ENCODE measurements at regions not wholly inside any gene's neighbourhood (a gene's known extent, or its start where the extent isn't known, plus 50 kb on each side); places are given as distances from the start of the nearest gene placed in this dataset.
"Not testable (repeated sequence)": the region's sequence is repeated elsewhere in the genome, so short reads cannot be mapped to it uniquely, and the experiment has no call there.

DNA sequence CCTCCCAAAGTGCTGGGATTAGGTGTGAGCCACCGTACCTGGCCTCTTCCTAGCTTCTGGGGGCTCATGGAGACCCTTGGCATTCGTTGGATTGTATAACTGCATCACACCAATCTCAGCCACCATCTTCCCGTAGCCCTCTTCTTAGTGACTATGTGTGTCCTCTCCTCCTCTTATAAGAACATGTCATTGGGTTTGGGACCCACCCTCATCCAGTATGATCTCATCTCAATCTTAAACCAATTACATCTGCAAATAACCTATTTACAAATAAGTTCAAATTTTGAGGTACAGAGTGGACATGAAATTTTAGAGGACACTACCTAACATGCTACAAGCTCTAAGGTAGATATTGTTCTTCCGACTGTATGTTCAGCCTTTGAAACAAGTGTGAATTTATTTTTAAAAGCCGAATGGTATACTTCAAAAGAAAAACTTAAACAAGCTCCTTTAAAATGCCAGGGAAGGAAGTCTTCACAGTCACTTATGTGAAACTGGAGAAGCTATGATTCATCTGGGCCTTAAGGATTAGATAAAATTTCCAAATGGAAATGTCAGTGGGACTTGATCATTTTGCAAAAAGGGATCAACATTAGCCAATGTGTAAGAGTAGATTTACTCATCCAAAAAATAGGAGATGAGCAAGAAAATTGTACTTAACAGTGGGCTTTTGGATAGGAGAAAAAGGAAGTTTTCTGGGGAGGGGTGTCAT, 225.7 kb downstream of the MEX3B start:
- no peak for DNase-seq

DNA sequence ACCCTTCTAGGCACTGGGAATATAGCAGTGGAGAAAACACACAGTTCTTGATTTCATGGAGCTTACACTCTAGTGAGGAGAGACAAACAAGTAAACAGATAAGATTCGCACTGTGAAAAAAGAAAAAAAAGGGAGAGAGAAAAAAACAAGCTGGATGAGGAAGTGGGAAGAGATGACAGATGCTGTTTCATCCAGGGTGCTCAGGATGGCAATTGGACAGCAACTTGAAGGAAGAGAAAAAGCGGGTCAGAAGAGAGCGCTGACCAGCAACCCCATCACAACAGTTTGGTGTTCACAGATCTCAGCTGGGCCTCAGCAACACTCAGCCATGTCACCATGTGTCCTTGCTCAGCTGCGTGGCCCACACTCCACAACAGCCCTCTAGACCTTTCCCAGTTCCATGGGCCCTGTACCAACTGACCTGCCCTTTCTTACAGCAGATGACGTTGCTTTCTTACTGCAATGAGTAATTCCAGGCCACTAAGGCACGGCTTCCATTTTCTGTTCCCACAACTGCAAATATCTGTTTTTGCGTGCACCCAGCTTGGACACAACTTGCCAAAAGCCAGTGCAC, 230.8 kb downstream of the MEX3B start:
- DNase-seq, result no peak

DNA sequence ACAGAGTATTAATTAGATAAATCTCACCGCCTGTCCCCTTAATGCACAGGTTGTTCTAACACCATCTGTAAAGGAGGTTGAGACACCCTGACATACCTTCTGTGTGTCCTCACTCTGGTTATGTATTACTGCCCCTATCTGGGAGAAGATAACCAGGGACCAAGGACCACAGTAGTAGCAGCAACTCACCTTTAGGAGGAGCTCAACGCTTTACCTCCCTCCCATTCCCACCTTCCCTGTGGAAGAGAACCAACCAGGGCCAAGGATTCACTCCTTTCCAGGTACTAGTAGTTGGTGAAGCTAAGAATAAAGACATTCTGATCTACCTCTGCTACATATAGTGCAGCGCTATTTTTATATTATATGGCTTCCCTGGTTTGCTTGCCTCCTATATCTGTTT, 232.6 kb downstream of the MEX3B start:
- no peak for DNase-seq

DNA sequence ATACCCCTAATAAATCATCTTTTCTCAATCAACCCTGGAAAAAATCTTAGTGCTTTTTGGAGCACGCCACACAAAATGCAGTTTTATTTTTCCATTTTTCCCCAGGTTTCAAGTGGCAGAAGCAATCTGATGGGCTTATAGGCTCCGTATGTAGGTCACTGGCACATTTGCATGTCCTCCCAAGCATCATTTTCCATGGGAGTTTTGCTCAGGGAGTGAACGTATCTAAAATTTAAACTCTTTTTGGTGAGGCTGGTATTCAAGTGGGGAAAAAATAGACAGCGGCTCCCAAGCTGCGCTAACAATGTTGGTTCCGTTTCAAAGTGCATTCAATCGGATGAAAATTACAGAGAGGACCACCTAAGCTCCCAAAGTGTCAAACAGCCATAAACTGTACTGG, 233.4 kb downstream of the MEX3B start:
- DNase-seq, result no peak

DNA sequence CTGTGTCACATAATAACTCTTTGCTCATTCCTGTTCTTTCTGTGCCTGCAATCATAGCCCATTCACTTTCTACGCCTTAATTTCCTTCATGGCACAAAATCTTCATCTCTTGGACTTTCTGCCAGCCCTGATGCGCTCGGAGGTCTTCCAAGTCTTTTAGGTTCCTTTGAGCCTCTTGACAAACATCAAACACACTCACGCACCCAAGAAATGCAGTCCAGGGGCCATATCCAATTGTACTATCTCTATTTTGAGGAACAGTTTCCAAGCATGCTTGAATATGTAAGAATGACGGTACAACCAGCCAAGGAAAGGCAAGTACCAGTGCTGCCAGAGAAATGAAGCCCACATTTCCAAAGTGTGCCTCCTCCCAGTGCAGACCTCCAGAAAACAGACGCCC, 234.1 kb downstream of the MEX3B start:
- no peak for DNase-seq

DNA sequence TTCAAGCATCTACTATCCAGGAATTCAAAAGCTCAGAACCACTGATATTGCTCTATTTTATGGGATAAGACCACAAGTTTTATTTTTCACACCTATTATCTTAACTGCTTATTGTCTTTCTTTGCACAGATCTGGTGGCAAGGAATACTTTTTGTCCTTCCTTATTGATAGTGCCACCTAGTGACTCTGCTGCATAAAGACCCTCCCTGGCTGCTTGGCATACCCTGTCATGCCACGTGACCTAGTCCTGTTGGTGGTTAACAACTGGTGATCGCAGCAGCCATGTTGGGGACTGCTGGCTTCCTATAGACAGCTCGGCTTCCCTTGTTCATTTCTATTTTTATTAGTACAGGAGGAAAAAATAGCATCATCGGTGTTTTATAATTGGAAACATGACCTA, 236.3 kb downstream of the MEX3B start:
- DNase-seq, result no peak

DNA sequence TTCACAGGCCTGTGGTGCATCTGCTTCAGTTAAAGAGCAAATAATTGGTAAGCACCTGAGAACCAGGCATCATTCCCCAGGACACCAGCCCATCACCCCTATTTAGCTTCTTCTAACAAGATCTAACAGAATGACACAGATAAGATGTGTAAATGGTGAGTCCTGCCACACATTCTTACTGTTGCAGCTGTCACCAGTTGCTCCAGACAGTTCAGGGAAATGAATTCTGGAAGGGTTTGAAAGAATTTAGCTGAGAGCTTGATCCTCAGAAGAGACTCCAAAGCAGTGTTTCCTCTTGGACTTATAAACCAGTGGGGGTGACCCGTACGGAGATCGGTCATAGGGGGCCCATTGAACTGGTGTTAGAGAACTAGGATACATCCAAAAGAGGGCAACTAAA, 238.0 kb downstream of the MEX3B start:
- no peak for DNase-seq

DNA sequence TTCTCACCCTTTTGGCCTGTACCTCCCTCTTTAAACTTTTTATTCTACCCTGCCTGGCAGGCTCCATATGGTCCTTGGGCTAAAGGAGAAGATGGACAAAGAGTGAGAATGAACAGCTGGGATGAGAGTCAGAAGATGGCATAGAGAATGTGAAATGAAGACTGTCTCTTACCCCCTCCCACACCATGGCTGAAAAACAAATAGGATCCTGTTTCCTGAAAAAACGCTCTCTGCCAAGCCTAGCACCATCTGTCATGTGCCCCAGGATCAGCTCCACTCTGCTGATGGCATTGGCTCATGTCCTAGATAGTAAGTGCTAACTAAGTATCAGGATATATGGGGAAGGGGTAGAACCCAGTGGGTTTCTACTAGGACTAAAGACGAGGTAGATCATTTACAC, 238.6 kb downstream of the MEX3B start:
- DNase-seq, result no peak

DNA sequence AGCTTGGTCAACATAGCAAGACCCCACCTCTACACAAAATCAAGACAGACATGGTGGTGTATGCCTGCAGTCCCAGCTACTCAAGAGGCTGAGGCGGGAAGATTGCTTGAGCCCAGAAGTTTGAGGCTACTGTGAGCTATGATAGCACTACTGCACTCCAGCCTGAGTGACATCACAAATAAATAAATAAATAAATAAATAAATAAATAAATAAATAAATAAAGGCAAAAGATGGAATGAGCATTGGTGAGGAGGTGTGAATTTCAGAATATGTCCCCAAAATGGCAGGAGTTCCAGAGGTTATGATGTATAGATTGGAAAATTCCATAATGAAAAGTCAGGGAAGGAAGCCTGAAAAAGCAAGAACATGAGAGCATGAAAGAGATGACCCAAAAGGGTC, 249.9 kb downstream of the MEX3B start:
- DNase-seq, result no peak

DNA sequence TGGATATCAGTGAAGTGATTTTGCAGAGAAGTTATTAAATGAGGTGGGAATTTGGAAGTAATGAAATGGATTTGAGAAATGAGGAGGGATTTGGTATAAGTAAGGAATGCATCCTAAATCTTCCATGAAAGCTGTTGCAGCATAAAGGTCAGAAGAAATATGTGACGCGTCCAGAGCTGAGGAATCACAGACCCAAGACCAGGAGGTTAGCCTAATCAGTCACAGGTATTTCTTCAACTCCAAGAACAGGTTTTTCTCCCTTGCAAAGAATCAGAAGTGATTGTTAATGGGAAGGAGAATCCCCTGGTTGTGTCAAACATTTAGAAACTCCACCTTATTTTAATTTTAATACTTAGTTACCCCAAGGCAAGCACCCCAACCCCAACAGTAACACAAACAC, 253.2 kb downstream of the MEX3B start:
- no peak for DNase-seq

DNA sequence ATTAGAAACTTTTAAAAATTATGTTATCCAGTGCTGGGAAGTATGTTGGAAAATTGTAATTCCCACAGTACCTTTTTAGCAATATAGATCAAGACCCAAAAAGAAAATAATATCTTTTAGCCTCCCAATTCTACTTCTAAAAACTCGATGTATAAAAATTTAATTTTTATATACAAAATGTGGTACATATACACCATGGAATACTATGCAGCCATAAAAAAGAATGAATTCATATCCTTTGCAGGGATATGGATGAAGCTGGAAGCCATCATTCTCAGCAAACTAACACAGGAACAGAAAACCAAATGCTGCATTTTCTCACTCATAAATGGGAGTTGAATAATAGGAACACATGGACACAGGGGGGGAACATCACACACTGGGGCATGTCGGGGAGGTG, 254.5 kb downstream of the MEX3B start:
- not testable (repeated sequence) for DNase-seq

DNA sequence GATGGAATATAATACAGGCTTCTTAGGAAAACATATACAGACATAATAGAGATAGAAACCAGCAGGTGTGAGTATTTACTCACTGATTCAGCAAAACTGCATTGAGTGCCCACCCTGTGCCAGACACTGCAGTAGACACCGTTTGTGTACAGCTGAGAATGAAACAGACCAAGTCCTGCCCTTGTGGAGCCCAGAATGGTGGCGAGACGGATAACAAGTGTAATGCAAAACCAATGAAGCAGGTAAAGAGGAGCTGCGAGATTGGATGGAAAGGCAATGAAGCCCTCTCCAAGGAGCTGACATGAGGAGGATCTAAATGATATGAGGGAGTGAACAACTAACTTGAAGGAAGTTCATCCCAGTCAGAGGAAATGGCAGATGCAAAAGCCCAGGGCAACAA, 256.4 kb downstream of the MEX3B start:
- no peak for DNase-seq

DNA sequence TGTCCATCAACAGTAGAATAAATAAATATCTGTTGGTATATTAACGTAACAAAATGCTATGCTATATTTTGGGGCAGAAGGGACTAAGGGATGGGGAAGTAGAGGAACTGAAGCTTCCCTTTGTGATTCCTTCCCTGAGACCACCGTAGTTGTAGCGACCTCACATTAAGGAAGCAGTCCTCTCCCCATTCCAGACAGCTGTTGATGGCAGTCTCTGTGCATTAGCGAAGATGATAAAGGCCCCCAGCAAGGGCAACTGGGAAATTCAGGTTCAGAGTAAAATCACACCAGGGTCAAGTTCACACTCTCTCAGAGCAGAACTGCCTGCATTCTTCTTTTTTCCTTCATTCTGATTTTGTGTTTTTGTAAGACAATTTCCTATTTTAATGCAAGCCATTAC, 259.0 kb downstream of the MEX3B start:
- no peak for DNase-seq

DNA sequence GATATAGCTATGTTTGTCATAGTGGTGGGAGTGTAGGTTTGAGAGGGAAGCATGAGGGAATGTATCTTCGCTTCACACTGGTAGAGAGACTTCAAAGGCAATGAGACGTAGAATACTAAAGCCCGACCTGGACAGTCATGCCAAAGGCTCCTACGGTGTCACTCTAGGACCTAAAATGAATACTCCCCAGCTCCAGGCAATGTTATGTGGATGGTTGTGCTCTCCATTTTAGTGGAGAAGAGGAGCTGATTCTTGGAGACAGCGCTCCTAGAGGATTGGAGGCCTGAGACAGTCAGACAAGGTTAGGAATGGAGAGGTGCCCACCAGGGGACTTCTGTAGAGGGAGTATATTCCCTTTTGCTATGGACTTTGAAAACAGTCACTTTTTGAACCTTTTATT, 260.1 kb downstream of the MEX3B start:
- no peak for DNase-seq

DNA sequence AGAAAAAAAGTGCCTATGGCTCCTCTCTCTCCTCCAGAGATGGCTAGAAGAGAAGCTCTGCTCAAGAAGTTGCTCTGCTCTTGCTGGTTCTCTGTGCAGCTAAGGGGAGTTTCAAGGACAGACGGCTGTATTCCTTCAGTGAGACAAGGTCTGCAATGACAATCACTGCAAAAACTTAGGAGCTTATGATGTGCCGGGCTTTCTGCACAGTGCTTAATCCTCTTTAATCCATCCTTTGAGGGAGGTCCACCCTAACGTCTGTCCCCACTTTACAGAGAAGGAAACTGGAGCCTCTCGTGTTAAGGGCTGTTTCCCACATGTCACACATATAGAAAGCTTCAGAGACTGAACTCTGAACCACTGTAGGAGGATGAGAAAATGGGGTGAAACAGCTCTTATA, 260.6 kb downstream of the MEX3B start:
- DNase-seq, result no peak

DNA sequence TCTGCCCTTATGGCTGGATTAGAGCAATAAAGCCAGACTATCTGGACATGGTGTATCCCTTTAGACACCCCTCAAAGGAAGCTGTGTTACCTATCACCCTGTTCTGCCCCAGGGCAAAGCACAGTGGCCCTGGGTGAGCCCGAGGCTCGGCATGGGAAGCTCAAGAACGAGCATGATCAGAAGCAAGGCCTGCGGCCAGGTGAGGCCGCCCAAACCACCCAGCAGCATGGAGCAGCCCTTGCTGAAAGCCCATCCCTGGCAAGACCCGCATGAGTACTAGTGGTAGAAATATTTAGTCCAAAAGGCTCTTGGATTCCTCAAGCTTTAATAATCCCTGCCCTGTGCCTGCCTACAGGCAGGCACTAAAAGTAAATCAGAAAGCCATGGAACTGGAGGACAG, 261.1 kb downstream of the MEX3B start:
- no peak for DNase-seq

DNA sequence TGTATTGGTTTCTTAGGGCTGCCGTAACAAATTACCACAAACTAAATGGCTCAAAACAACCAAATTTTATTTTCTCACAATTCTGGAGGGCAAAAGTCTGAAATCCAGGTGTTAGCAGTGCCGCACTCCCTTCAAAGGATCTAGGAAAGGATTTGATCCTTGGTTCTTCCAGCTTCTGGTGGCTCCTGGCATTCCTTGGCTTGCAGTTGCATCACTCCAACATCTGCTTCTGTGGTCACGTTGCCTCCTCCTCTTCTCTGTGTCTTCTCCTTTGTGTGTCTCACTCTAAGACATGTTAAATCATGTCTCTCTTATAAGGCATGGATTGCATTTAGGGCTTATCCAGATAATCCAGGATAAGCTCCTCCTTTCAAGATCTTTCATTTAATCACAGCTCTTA, 262.2 kb downstream of the MEX3B start:
- no peak for DNase-seq

DNA sequence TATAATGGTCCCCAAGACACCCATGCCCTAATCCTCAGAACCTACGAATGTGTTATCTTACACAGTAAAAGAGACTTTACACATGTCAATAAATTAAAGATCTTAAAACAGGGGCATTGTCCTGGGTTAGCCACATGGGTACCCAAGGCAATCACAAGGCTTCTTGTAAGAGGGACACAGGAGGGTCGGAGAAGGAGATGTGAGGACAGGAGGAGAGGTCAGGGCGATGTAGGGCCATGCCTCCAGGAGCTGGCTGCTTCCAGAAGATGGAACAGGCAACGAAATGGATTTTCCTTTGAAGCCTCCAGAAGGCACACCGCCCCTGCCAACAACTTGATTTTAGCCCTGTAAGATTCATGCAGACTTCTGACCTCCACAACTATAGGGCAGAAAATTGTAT, 262.7 kb downstream of the MEX3B start:
- DNase-seq, result no peak

DNA sequence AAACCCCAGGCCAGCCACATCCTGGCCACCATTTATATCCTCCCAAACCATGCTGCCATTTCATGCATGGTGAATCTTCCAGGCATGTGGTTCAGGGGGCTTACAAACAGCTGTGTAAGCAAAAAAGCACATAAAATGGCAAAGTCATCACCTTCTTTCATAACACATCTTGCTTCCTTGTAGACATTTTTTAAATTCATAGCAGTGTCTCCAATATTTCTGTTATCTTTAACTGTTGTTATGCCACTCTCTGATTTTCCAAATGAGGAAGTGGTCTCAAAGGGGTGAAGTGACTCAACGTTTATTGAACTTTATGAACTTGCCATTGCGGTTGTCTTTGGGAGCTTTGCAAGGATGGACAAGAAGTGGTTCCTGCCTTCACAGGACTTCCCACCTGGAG, 264.4 kb downstream of the MEX3B start:
- no peak for DNase-seq

DNA sequence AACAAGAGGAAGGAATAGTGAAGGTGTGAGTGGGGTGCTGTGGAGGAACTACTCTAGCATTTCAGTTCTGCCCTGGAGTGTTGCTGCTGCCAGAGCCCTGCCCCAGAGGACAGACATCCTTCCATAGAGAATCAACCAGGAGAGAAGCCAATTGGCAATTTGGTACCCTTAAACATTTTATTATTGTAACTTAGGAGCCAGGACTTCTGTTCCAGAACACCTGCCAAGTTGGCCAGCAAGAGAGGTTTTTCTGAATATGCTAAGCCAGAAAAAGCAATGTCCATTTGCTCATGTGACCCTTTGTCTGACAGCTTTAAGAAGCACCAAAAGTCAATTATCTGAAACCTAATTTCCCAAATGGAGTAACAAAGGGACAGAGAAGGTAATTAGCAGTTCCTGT, 264.9 kb downstream of the MEX3B start:
- no peak for DNase-seq

DNA sequence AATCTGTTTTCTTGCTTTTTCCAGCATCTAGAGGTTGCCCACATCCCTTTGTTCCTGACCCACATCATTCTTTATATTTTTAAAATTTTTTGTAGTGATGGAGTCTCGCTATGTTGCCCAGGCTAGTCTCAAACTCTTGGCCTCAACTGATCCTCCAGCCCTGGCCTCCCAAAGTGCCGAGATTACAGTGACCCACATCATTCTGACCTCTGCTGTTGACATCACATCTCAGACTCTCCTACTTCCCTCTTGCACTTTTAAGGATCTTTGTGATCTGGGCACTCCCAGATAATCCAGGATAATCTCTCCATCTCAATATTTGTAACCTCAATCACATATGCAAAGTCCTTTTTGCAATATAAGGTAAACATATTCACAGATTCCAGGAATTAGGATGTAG, 266.6 kb downstream of the MEX3B start:
- no peak for DNase-seq

DNA sequence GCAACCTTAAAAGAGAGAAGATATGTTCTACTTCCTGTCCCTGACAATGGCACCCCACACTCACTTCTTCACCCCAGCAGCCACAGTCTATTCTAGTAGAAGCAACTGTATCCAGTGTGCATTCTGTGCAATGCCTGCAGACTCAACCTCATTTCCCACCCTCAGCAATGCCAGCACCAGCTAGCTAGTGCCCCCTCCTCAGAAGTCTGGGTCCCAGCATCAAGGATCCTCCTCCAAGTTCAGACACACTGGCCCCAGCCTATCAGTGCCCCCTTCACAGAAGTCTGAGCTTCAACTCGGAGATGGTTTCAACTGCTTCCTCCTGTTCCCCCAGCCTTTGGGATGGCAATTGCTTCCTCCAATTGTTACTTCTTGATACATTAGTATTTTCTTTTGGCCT, 268.3 kb downstream of the MEX3B start:
- no peak for DNase-seq

DNA sequence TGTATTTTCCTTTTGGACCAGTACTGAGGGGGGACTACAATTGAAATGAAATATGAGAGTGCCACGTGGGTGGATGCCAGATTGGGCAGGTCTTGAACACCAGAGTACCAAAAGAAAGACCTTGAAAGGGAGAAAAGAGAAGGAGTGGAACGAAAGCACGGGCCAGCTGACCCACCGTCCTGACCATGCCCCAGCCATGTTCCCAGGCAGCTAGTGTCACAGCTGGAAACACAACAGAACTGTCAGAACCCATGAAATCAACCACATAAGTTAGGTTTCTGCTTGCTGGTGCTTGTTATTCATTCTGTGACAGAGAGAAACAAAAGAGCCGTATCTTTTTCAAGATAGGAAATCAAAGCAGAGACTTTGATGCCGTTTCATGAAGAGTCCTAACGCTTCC, 268.8 kb downstream of the MEX3B start:
- DNase-seq, result no peak

DNA sequence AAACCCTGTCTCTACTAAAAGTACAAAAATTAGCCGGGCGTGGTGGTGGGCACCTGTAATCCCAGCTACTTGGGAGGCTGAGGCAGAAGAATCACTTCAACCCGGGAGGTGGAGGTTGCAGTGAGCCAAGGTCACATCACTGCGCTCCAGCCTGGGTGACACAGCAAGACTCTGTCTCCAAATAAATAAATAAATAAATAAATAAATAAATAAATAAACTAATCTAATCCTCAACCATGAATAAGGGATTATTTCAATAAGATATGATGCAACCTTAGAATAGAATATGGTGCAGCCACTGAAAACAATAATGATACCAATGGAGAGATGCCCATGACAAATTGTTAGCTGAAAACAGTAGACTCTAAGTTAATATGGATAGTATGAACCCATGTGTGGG, 270.0 kb downstream of the MEX3B start:
- DNase-seq, result not testable (repeated sequence)

DNA sequence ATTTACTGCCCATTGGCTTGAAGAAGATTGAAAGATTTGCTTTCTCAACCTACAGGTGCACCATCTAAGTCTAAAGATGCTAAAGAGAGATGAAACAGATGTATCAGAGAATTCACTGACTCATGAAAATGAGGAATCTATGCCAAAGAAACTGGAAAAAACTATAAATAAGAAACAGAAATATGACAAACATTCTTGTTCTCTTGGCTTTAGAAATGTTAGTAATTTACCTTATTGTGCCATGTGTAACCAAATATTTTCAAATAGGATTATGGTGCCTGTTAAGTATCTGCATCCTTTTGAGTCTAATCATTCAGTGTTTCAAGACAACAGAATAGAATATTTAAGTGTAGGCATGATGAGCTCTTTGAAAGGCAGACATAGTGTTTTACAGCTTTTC, 271.5 kb downstream of the MEX3B start:
- DNase-seq, result no peak
